GM13977 (cell line): ENCODE measurements at regions not wholly inside any gene's neighbourhood (a gene's known extent, or its start where the extent isn't known, plus 50 kb on each side); places are given as distances from the start of the nearest gene placed in this dataset.

Experiments used
- DNase-seq: peaks from one replicate; pipeline ENCODE4 v3.0.0; 2012; ENCODE audit warnings: low spot score
- CTCF ChIP-seq: IDR thresholded peaks from 2 replicates; pipeline ENCODE4 v1.5.1; 2012; ENCODE audit warnings: mild to moderate bottlenecking, control low read depth; ENCODE audit not compliant: insufficient read depth; ENCODE audit errors: extremely low read depth, missing control alignments
- in situ Hi-C: fragments of 300-500 bp; cut with MboI; formaldehyde crosslinking; loops from one replicate; pipeline ENCODE4 v1.12.0; 2022; ENCODE audit warnings: low sequenced_read_pairs, low pct_unique_long_range_greater_than_20kb, mixed read lengths, inconsistent platforms; ENCODE audit not compliant: unreplicated experiment

- no peak for TF ChIP-seq CTCF
- in situ Hi-C loops, result no loop called here
- no peak for DNase-seq
Measured at GRCh38 chr4:34628471-34628870, 1615.8 kb downstream of the ARAP2 start.

- DNase-seq, result no peak
- no peak for TF ChIP-seq CTCF
- in situ Hi-C loops, result no loop called here
Measured at GRCh38 chr4:34629451-34629850, 1614.9 kb downstream of the ARAP2 start.

- TF ChIP-seq CTCF, result no peak
- in situ Hi-C loops, result no loop called here
- DNase-seq, result no peak
Measured at GRCh38 chr4:34633241-34633640, 1611.1 kb downstream of the ARAP2 start.

GRCh38 chr4:34636623-34637022 is 1607.7 kb downstream of the ARAP2 start:
- in situ Hi-C loops, result no loop called here
- no peak for DNase-seq
- no peak for TF ChIP-seq CTCF

- TF ChIP-seq CTCF, result no peak
- in situ Hi-C loops, result no loop called here
- no peak for DNase-seq
Measured at GRCh38 chr4:34643476-34643875, 1600.8 kb downstream of the ARAP2 start.

- no peak for DNase-seq
- in situ Hi-C loops, result no loop called here
- no peak for TF ChIP-seq CTCF
Measured at GRCh38 chr4:34644579-34645115, 1599.7 kb downstream of the ARAP2 start.

GRCh38 chr4:34649716-34650115 is 1594.6 kb downstream of the ARAP2 start:
- TF ChIP-seq CTCF, result no peak
- in situ Hi-C loops, result no loop called here
- no peak for DNase-seq
